Panc1 (cell line): ENCODE measurements at regions not wholly inside any gene's neighbourhood (a gene's known extent, or its start where the extent isn't known, plus 50 kb on each side); places are given as distances from the start of the nearest gene placed in this dataset.

ENCODE experiments used
- ATAC-seq: fragments of 200-7000 bp; cut with Tn5 transposase; 2 replicates; pipeline ENCODE4 v1.9.1; 2020; ENCODE audit warnings: mild to moderate bottlenecking, moderate library complexity
- BruUV-seq: library from RNA; stranded (reverse); fragments of 400-500 nt; replicated peaks from 2 replicates; lab custom pipeline; 2021; lab: Mats Ljungman, UMichigan
- CTCF ChIA-PET: fragments of 300-600 bp; sonication (Branson Sonifier 250); formaldehyde crosslinking; loops from one replicate; lab custom pipeline; 2022; ENCODE audit warnings: antibody characterized with exemption; lab: Charles Lee
- POLR2A ChIA-PET: fragments of 300-600 bp; sonication (Branson Sonifier 250); formaldehyde crosslinking; loops from one replicate; lab custom pipeline; 2022; ENCODE audit warnings: antibody characterized with exemption; lab: Charles Lee
- DNase-seq: peaks from one replicate; pipeline ENCODE4 v3.0.0-alpha.2; 2010; ENCODE audit warnings: low read depth, low spot score
- H3K27ac ChIP-seq: 2 replicates; pipeline ENCODE4 v1.5.1; 2011; ENCODE audit warnings: mild to moderate bottlenecking, low read length, inconsistent platforms
- H3K27me3 ChIP-seq: fragments of 200-500 bp; sonication (Bioruptor generic); 2 replicates; pipeline ENCODE4 v1.6.0; 2014; ENCODE audit warnings: low read length, inconsistent platforms; ENCODE audit not compliant: control insufficient read depth, insufficient read depth
- H3K36me3 ChIP-seq: fragments of 200-500 bp; sonication (Bioruptor generic); 2 replicates; pipeline ENCODE4 v1.5.1; 2014; ENCODE audit warnings: inconsistent platforms, mild to moderate bottlenecking, low read length, moderate library complexity; ENCODE audit not compliant: control insufficient read depth, insufficient read depth
- H3K4me1 ChIP-seq: 2 replicates; pipeline ENCODE4 v1.5.1; 2011; ENCODE audit warnings: inconsistent platforms, mild to moderate bottlenecking, low read length, moderate library complexity; ENCODE audit not compliant: control insufficient read depth, insufficient read depth
- H3K4me3 ChIP-seq, 2 experiments: 2 replicates each; pipeline ENCODE4 v1.5.1; 2011 to 2012; ENCODE audit warnings: low read depth in 2 of 2, low read length in 2 of 2, mild to moderate bottlenecking in 2 of 2, inconsistent platforms in 1 of 2, moderate library complexity in 1 of 2
- H3K9me3 ChIP-seq: fragments of 200-500 bp; sonication (Bioruptor generic); 2 replicates; pipeline ENCODE4 v1.5.1; 2014; ENCODE audit warnings: low read depth, mild to moderate bottlenecking, inconsistent platforms, low read length, moderate library complexity; ENCODE audit not compliant: control insufficient read depth, insufficient read depth
- POLR2AphosphoS5 ChIP-seq: IDR thresholded peaks from 2 replicates; pipeline ENCODE4 v1.6.1; 2012; ENCODE audit warnings: mild to moderate bottlenecking, low read depth, low read length, moderate library complexity
- SIN3A ChIP-seq: IDR thresholded peaks from 2 replicates; pipeline ENCODE4 v1.6.1; 2012; ENCODE audit warnings: low read depth, mild to moderate bottlenecking, low read length, moderate library complexity, borderline replicate concordance; ENCODE audit not compliant: insufficient read depth
- TCF7L2 ChIP-seq: IDR thresholded peaks from 2 replicates; pipeline ENCODE4 v1.6.1; 2011; ENCODE audit warnings: mild to moderate bottlenecking, low read depth, low read length, inconsistent platforms
- in situ Hi-C: cut with HindIII; loops from 2 replicates; pipeline ENCODE4 v1.10.0; 2016; ENCODE audit warnings: low sequenced_read_pairs, low pct_unique_long_range_greater_than_20kb
- intact Hi-C: fragments of 100-400 bp; cut with micrococcal nuclease; formaldehyde crosslinking; loops from one replicate; pipeline ENCODE4 v1.10.0; 2022; ENCODE audit not compliant: unreplicated experiment
- TF ChIP-seq, protein P1 (sequence below), 2 experiments: IDR thresholded peaks; 2 replicates each; pipeline ENCODE4 v1.6.1; 2011 to 2012; ENCODE audit warnings: low read depth in 2 of 2, control low read depth in 1 of 2, low read length in 1 of 2, mild to moderate bottlenecking in 1 of 2, moderate library complexity in 1 of 2; ENCODE audit not compliant: insufficient read depth in 1 of 2
- TF ChIP-seq, protein P2 (sequence below): fragments of 450-650 bp; IDR thresholded peaks from 2 replicates; pipeline ENCODE4 v1.5.1; 2017; ENCODE audit warnings: mild to moderate bottlenecking

DNA sequence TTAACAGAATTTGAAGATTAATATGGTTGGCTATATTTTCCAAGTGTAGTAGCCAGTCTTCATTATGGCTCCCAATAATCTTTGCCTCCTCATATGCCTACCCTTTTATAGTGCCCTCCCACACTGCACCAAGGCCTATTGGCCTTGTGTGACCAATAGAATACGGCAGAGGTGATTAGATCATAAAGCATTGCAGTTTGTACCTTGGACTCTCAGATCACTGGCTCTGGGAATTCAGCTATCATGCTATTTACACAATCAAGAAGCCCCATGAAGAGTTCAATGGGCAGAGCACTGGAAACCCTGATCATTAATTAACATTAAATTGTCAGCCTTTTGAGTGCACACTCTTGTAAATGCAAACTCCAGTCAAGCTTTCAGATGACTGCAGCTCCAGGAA is 154.5 kb upstream of the MAGI2 start:
- H3K36me3 ChIP-seq: no peaks in the 10 kb centered on the region
- intact Hi-C loops (no loop called here), in situ Hi-C loops (no loop called here)
- DNase-seq (no peak), ATAC-seq (no peak)
- no peak overlapping the region for H3K27ac ChIP-seq
- H3K4me3 ChIP-seq: no peak overlapping the region
- CTCF ChIA-PET: no interaction called here
- BruUV-seq: no TSS peak
- TF ChIP-seq, protein P1, sequence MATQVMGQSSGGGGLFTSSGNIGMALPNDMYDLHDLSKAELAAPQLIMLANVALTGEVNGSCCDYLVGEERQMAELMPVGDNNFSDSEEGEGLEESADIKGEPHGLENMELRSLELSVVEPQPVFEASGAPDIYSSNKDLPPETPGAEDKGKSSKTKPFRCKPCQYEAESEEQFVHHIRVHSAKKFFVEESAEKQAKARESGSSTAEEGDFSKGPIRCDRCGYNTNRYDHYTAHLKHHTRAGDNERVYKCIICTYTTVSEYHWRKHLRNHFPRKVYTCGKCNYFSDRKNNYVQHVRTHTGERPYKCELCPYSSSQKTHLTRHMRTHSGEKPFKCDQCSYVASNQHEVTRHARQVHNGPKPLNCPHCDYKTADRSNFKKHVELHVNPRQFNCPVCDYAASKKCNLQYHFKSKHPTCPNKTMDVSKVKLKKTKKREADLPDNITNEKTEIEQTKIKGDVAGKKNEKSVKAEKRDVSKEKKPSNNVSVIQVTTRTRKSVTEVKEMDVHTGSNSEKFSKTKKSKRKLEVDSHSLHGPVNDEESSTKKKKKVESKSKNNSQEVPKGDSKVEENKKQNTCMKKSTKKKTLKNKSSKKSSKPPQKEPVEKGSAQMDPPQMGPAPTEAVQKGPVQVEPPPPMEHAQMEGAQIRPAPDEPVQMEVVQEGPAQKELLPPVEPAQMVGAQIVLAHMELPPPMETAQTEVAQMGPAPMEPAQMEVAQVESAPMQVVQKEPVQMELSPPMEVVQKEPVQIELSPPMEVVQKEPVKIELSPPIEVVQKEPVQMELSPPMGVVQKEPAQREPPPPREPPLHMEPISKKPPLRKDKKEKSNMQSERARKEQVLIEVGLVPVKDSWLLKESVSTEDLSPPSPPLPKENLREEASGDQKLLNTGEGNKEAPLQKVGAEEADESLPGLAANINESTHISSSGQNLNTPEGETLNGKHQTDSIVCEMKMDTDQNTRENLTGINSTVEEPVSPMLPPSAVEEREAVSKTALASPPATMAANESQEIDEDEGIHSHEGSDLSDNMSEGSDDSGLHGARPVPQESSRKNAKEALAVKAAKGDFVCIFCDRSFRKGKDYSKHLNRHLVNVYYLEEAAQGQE (IDR thresholded peaks at IDR 0.05; ENCODE audit: insufficient read depth in 1 of 2, low read depth in 2 of 2, low read length in 1 of 2): no peak
- TF ChIP-seq SIN3A (no peak), TCF7L2 (no peak), POLR2AphosphoS5 (no peak)
- TF ChIP-seq, protein P2, sequence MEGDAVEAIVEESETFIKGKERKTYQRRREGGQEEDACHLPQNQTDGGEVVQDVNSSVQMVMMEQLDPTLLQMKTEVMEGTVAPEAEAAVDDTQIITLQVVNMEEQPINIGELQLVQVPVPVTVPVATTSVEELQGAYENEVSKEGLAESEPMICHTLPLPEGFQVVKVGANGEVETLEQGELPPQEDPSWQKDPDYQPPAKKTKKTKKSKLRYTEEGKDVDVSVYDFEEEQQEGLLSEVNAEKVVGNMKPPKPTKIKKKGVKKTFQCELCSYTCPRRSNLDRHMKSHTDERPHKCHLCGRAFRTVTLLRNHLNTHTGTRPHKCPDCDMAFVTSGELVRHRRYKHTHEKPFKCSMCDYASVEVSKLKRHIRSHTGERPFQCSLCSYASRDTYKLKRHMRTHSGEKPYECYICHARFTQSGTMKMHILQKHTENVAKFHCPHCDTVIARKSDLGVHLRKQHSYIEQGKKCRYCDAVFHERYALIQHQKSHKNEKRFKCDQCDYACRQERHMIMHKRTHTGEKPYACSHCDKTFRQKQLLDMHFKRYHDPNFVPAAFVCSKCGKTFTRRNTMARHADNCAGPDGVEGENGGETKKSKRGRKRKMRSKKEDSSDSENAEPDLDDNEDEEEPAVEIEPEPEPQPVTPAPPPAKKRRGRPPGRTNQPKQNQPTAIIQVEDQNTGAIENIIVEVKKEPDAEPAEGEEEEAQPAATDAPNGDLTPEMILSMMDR: no peak
- no peaks in the 10 kb centered on the region for H3K9me3 ChIP-seq
- H3K4me1 ChIP-seq: no peaks in the 10 kb centered on the region
- H3K27me3 ChIP-seq: no peaks in the 10 kb centered on the region
- POLR2A ChIA-PET: no interaction called here

DNA sequence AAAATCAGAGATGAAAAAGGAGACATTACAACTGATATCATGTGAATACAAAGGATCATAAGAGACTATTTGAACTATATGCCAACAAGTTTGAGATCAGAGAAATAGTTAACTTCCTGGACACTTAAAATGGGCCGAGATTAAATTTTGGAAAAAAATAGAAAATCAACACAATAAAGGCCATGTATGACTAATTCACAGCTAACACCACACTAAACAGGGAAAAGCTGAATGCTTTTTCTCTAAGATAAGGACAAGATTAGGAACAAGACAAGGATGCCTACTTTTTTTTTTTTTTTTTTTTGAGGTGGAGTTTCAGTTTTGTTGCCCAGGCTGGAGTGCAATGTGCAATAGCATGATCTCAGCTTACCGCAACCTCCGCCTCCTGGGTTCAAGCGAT is 151.4 kb upstream of the MAGI2 start:
- no peaks in the 10 kb centered on the region for H3K36me3 ChIP-seq
- no peak overlapping the region for H3K27ac ChIP-seq
- TF ChIP-seq SIN3A (no peak), TCF7L2 (no peak), POLR2AphosphoS5 (no peak)
- TF ChIP-seq, protein P2: no peak
- TF ChIP-seq, protein P1 (IDR thresholded peaks at IDR 0.05; ENCODE audit: insufficient read depth in 1 of 2, low read depth in 2 of 2, low read length in 1 of 2): no peak
- no peak for ATAC-seq
- BruUV-seq: no TSS peak
- POLR2A ChIA-PET: interaction anchor here (0.7 kb wide), 1 partner anchor 8 kb away, joined by 11 read pairs; no protein-coding TSS in a partner anchor
- H3K4me1 ChIP-seq: no peaks in the 10 kb centered on the region
- CTCF ChIA-PET: no interaction called here
- intact Hi-C loops: no loop called here
- no peaks in the 10 kb centered on the region for H3K9me3 ChIP-seq
- H3K4me3 ChIP-seq: no peak overlapping the region
- no peak for DNase-seq
- in situ Hi-C loops: no loop called here
- no peaks in the 10 kb centered on the region for H3K27me3 ChIP-seq
